Liver (tissue), 8 donors: ENCODE measurements at regions not wholly inside any gene's neighbourhood (a gene's known extent, or its start where the extent isn't known, plus 50 kb on each side); places are given as distances from the start of the nearest gene placed in this dataset.

Experiments used
- DNase-seq: peaks from one replicate; pipeline ENCODE4 v3.0.0-alpha.2; 2017; ENCODE audit warnings: low spot score
- H3K27ac ChIP-seq, 2 donors: one replicate each; pipeline ENCODE4 v1.7.0; 2013; ENCODE audit warnings: inconsistent platforms in 2 of 2, low read length in 2 of 2, control low read depth in 1 of 2, low read depth in 1 of 2, mild to moderate bottlenecking in 1 of 2
- H3K27me3 ChIP-seq, 4 donors: one replicate each; pipeline versions ENCODE4 v1.6.1 to v1.7.0; 2013; ENCODE audit warnings: low read length in 3 of 4, inconsistent platforms in 1 of 4, mild to moderate bottlenecking in 1 of 4, moderate library complexity in 1 of 4; ENCODE audit not compliant: control insufficient read depth in 4 of 4, insufficient read depth in 4 of 4
- H3K36me3 ChIP-seq, 4 donors: one replicate each; pipeline versions ENCODE4 v1.6.1 to v1.7.0; 2013; ENCODE audit warnings: low read length in 3 of 4, mild to moderate bottlenecking in 3 of 4, low read depth in 1 of 4, moderate library complexity in 1 of 4; ENCODE audit not compliant: control insufficient read depth in 4 of 4, insufficient read depth in 3 of 4
- H3K4me1 ChIP-seq, 4 donors: one replicate each; pipeline versions ENCODE4 v1.6.1 to v1.7.0; 2013; ENCODE audit warnings: low read length in 3 of 4, mild to moderate bottlenecking in 3 of 4, moderate library complexity in 1 of 4; ENCODE audit not compliant: control insufficient read depth in 4 of 4, insufficient read depth in 4 of 4
- H3K4me3 ChIP-seq, 3 donors: one replicate each; pipeline versions ENCODE4 v1.6.1 to v1.7.0; 2013; ENCODE audit warnings: low read length in 3 of 3, control low read depth in 1 of 3, low read depth in 1 of 3, mild to moderate bottlenecking in 1 of 3
- H3K9ac ChIP-seq, 2 donors: one replicate each; pipeline ENCODE4 v1.7.0; 2013; ENCODE audit warnings: low read length in 2 of 2, mild to moderate bottlenecking in 2 of 2, moderate library complexity in 2 of 2, control low read depth in 1 of 2, low read depth in 1 of 2
- H3K9me3 ChIP-seq, 4 donors: one replicate each; pipeline versions ENCODE4 v1.6.1 to v1.7.0; 2013; ENCODE audit warnings: low read length in 3 of 4; ENCODE audit not compliant: control insufficient read depth in 4 of 4
- ATF3 ChIP-seq: IDR thresholded peaks from 2 replicates; pipeline ENCODE4 v1.6.1; 2016; ENCODE audit warnings: antibody characterized with exemption
- CTCF ChIP-seq: fragments of 150-350 bp; IDR thresholded peaks from 2 replicates; pipeline ENCODE4 v1.5.1; 2017; ENCODE audit warnings: improper control_type of control experiment, low read depth, low read length; ENCODE audit not compliant: missing input control
- FOXA2 ChIP-seq: IDR thresholded peaks from 2 replicates; pipeline ENCODE4 v1.6.1; 2016; ENCODE audit warnings: antibody characterized with exemption
- GABPA ChIP-seq, 2 donors: IDR thresholded peaks in 1 of 2; conservative IDR thresholded peaks in 1 of 2; 2 replicates each; pipeline ENCODE4 v1.6.1; 2016; ENCODE audit warnings: antibody characterized with exemption in 2 of 2, mild to moderate bottlenecking in 1 of 2, moderate library complexity in 1 of 2
- HNF4A ChIP-seq, 2 donors: conservative IDR thresholded peaks; 2 replicates each; pipeline ENCODE4 v1.6.1; 2016; ENCODE audit warnings: antibody characterized with exemption in 2 of 2, mild to moderate bottlenecking in 2 of 2
- NR2F2 ChIP-seq: IDR thresholded peaks from 2 replicates; pipeline ENCODE4 v1.6.1; 2016; ENCODE audit warnings: antibody characterized with exemption
- RAD21 ChIP-seq, 2 donors: IDR thresholded peaks; 2 replicates each; pipeline ENCODE4 v1.6.1; 2016; ENCODE audit warnings: antibody characterized with exemption in 2 of 2, mild to moderate bottlenecking in 2 of 2
- REST ChIP-seq: IDR thresholded peaks from 2 replicates; pipeline ENCODE4 v1.6.1; 2016; ENCODE audit warnings: antibody characterized with exemption, mild to moderate bottlenecking
- RXRA ChIP-seq, 2 donors: IDR thresholded peaks; 2 replicates each; pipeline ENCODE4 v1.6.1; 2017 to 2018; ENCODE audit warnings: antibody characterized with exemption in 2 of 2, mild to moderate bottlenecking in 1 of 2
- SP1 ChIP-seq: IDR thresholded peaks from 2 replicates; pipeline ENCODE4 v1.6.1; 2018; ENCODE audit warnings: antibody characterized with exemption, mild to moderate bottlenecking
- TAF1 ChIP-seq: conservative IDR thresholded peaks from 2 replicates; pipeline ENCODE4 v1.6.1; 2016; ENCODE audit warnings: antibody characterized with exemption, mild to moderate bottlenecking
- YY1 ChIP-seq: IDR thresholded peaks from 2 replicates; pipeline ENCODE4 v1.6.1; 2016; ENCODE audit warnings: antibody characterized with exemption, mild to moderate bottlenecking
- WGBS: extraction: QIAGEN DNeasy Blood & Tissue Kit; methylation state at CpG from one replicate; pipeline ENCODE4 v1.1.7; 2013; 5-methylcytosine and 5-hydroxymethylcytosine counted together
- TF ChIP-seq, protein P1 (sequence below): IDR thresholded peaks from 2 replicates; pipeline ENCODE4 v1.6.1; 2016; ENCODE audit warnings: antibody characterized with exemption
- donor health status: healthy.
- donor health status: healthy.
- donor health status: healthy.
- donor health status: healthy.
- donor health status: healthy.

GRCh38 chr9:18056993-18057369 is 417.0 kb upstream of the ADAMTSL1 start:
- TF ChIP-seq NR2F2 (no peak), REST (no peak), GABPA (IDR thresholded peaks at IDR 0.05 in 1 of 2, conservative IDR thresholded peaks at IDR 0.05 in 1 of 2) (no peak), CTCF (no peak), HNF4A (conservative IDR thresholded peaks at IDR 0.05) (no peak), RXRA (IDR thresholded peaks at IDR 0.05) (no peak), ATF3 (no peak), SP1 (no peak), FOXA2 (no peak), YY1 (no peak)
- TF ChIP-seq, protein P1, sequence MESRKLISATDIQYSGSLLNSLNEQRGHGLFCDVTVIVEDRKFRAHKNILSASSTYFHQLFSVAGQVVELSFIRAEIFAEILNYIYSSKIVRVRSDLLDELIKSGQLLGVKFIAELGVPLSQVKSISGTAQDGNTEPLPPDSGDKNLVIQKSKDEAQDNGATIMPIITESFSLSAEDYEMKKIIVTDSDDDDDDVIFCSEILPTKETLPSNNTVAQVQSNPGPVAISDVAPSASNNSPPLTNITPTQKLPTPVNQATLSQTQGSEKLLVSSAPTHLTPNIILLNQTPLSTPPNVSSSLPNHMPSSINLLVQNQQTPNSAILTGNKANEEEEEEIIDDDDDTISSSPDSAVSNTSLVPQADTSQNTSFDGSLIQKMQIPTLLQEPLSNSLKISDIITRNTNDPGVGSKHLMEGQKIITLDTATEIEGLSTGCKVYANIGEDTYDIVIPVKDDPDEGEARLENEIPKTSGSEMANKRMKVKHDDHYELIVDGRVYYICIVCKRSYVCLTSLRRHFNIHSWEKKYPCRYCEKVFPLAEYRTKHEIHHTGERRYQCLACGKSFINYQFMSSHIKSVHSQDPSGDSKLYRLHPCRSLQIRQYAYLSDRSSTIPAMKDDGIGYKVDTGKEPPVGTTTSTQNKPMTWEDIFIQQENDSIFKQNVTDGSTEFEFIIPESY, result no peak
- 80% methylated on average over 4 of the region's 4 CpGs for WGBS
- Histone ChIP-seq H3K9me3 (no peaks in the 10 kb centered on the region), H3K36me3 (no peaks in the 10 kb centered on the region), H3K9ac (no peak overlapping the region), H3K27ac (no peak overlapping the region), H3K27me3 (no peaks in the 10 kb centered on the region), H3K4me1 (peaks cover 0 to 8% (median 4%) of the 10 kb centered on the region in 4 donors), H3K4me3 (no peak overlapping the region)
- DNase-seq, result no peak

GRCh38 chr9:18058564-18059442 is 415.1 kb upstream of the ADAMTSL1 start:
- no peak overlapping the region for H3K4me3 ChIP-seq
- TF ChIP-seq, protein P1, result no peak
- no peak for TF ChIP-seq RAD21 (IDR thresholded peaks at IDR 0.05)
- TF ChIP-seq REST, result no peak
- no peak for TF ChIP-seq TAF1
- TF ChIP-seq YY1, result no peak
- no peak for TF ChIP-seq SP1
- H3K27me3 ChIP-seq, result no peaks in the 10 kb centered on the region
- H3K27ac ChIP-seq, result no peak overlapping the region
- DNase-seq, result no peak
- no peaks in the 10 kb centered on the region for H3K9me3 ChIP-seq
- WGBS, result 70% methylated on average over 3 of the region's 3 CpGs
- no peak overlapping the region for H3K9ac ChIP-seq
- H3K4me1 ChIP-seq, result peaks cover 0 to 8% (median 4%) of the 10 kb centered on the region in 4 donors
- H3K36me3 ChIP-seq, result no peaks in the 10 kb centered on the region
